GM12892 (cell line): ENCODE measurements at regions not wholly inside any gene's neighbourhood (a gene's known extent, or its start where the extent isn't known, plus 50 kb on each side); places are given as distances from the start of the nearest gene placed in this dataset.
"Not testable (repeated sequence)": the region's sequence is repeated elsewhere in the genome, so short reads cannot be mapped to it uniquely, and the experiment has no call there.

Experiments used
- POLR2A ChIP-seq: IDR thresholded peaks from 2 replicates; pipeline ENCODE4 v1.6.1; 2011; ENCODE audit warnings: low read depth, low read length, control low read depth
- POLR2AphosphoS5 ChIP-seq: IDR thresholded peaks from 2 replicates; pipeline ENCODE4 v1.6.1; 2011; ENCODE audit warnings: low read depth, low read length, control low read depth
- TAF1 ChIP-seq: IDR thresholded peaks from 2 replicates; pipeline ENCODE4 v1.6.1; 2011; ENCODE audit warnings: low read depth, mild to moderate bottlenecking, control low read depth, low read length, borderline replicate concordance

DNA sequence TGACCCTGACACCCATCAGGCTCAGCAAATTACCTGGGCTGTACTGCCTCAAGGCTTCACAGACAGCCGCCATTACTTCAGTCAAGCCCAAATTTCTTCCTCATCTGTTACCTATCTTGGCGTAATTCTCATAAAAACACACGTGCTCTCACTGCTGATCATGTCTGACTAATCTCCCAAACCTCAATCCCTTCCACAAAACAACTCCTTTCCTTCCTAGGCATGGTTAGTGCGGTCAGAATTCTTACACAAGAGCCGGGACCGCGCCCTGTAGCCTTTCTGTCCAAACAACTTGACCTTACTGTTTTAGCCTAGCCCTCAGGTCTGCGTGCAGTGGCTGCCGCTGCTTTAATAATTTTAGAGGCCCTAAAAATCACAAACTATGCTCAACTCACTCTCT lies 828.2 kb downstream of the LTN1 start:
- not testable (repeated sequence) for TF ChIP-seq POLR2A, POLR2AphosphoS5, TAF1
